ENCODE measurements at regions not wholly inside any gene's neighbourhood (a gene's known extent, or its start where the extent isn't known, plus 50 kb on each side); places are given as distances from the start of the nearest gene placed in this dataset.

DNA sequence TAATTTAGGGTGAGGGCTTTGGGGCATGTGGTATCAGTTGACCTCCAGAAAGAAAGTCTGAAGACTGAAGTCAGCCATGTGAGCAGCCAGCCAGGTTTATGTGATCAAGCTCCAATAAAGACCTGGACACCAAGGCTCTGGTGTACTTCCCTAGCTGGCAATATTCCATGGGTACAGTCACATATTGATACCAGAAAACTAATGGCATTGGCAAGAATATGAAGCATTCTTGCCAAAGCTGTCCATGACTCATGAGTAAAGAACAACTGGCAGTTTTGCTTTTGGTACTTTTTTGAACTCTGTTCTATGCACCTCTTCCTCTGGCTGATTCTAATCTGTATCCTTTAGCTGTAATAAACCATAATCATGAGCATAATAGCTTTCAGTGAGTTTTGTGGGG, 415.3 kb upstream of the CAMK1G start:
- TF ChIP-seq, protein P1, sequence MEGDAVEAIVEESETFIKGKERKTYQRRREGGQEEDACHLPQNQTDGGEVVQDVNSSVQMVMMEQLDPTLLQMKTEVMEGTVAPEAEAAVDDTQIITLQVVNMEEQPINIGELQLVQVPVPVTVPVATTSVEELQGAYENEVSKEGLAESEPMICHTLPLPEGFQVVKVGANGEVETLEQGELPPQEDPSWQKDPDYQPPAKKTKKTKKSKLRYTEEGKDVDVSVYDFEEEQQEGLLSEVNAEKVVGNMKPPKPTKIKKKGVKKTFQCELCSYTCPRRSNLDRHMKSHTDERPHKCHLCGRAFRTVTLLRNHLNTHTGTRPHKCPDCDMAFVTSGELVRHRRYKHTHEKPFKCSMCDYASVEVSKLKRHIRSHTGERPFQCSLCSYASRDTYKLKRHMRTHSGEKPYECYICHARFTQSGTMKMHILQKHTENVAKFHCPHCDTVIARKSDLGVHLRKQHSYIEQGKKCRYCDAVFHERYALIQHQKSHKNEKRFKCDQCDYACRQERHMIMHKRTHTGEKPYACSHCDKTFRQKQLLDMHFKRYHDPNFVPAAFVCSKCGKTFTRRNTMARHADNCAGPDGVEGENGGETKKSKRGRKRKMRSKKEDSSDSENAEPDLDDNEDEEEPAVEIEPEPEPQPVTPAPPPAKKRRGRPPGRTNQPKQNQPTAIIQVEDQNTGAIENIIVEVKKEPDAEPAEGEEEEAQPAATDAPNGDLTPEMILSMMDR (IDR thresholded peaks at IDR 0.05): no peak
- TF ChIP-seq POLR2A (IDR thresholded peaks at IDR 0.05): no peak

All from lower leg skin (tissue), 3 donors.